Renal pelvis (tissue), 1 donor: ENCODE measurements at regions not wholly inside any gene's neighbourhood (a gene's known extent, or its start where the extent isn't known, plus 50 kb on each side); places are given as distances from the start of the nearest gene placed in this dataset.
"Not testable (repeated sequence)": the region's sequence is repeated elsewhere in the genome, so short reads cannot be mapped to it uniquely, and the experiment has no call there.

ENCODE experiments used
- DNase-seq: peaks from one replicate; pipeline ENCODE4 v3.0.0-alpha.2; 2013

DNA sequence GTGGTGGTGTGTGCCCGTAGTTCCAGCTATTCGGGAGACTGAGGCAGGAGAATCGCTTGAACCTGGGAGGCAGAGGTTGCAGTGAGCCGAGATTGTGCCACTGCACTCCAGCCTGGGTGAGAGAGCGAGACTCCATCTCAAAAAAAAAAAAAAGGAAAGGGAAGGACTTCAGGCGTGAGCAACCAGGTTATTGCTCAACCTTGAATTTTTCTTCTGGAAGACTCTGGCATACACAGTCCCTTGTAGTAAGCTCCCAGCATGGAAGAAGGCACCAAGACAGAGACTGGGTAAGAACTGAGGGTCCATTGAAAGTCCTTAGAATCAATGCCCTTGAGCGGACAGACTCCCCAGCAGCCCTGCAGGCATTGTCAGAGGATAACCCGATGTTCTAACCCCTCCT, 75.0 kb downstream of the C9orf50 start:
- not testable (repeated sequence) for DNase-seq

DNA sequence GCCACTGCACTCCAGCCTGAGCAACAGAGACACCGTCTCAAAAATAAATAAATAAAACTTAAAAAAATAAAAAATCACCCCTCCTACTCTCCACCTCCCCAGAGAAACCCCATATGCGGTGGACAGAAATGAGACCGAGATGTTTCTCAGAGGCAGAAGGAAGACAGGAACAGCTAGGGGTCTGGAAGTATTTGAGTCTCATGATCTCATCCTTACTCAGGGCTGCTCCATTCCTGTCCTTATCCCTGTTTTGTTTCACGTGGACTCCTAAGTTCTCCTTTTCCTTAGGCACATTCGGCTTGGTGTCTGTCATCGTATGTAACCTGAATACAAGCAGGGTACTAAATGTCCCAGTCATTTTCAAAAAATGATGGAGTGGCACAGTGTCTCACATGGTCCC, 76.1 kb downstream of the C9orf50 start:
- DNase-seq = no peak

DNA sequence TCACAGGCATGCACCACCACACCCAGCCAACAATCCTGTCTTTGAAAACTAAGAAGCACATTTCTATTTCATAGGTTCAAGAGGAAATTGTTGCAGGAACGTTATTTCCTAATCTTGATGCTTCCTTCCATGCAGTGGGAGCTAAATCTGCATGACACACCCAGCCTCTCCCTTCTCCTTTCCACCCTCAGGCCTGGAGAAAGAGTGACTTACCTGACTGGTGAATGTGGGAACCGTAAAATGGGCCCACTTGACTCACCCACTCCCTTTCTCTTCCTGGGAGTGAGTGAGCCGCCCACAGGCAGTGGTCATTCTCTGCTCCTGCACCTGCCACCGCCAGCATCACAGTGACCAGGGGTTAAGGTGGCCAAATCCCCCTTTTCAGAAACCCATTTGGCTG, 78.2 kb downstream of the C9orf50 start:
- no peak for DNase-seq

DNA sequence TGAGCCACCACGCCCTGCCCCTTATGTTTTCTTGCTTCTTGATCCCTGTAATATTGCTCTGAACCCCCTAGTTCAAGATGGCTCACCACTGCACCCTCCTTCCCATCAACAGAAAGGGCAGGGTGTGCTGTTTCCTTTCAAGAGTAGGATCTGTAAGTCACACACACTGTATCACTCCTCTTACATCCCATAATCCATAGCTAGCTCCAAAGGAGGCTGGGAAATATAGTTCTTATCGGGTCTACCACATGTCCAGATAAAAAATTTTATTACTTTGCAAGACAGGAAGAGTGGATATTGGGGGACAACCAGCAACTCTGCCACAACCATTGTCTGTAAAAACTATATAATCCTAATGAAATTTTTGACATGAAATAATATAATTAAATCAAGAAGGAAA, 79.6 kb downstream of the C9orf50 start:
- no peak for DNase-seq

DNA sequence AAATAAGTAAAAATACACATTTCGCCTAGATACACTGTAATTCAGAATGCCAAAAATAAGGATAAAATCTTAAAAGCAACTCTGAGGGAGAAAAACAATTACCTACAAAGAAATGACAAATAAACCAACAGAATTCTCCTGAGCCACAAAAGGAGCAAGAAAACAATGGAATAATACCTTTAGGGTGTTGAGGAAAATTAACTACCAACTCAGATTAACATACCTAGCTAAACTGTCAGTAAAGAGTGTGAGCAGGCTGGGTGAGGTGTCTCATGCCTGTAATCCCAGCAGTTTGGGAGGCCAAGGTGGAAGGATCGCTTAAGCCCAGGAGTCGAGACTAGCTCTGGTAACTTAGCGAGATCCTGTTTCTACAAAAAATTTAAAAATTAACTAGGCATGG, 81.5 kb downstream of the C9orf50 start:
- DNase-seq = no peak

DNA sequence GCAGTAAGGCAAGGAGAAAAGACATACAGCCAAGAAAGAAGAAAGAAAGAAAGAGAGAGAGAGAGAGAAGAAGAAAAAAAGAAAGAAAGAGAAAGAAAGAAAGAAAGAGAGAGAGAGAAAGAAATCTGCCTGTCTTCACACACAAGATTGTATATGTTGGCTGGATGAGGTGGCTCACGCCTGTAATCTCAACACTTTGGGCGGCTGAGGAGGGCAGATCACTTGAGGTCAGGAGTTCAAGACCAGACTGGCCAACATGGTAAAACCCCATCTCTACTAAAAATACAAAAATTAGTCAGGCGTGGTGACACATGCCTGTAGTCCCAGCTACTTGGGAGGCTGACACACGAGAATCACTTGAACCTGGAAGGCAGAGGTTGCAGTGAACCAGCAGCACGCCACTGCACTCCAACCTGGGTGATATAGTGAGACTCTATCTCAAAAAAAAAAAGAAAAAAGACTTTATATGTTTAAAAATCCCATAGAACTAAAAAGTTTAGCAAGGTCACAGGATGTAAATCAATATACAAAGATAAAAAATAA, 89.0 kb downstream of the C9orf50 start:
- not testable (repeated sequence) for DNase-seq

DNA sequence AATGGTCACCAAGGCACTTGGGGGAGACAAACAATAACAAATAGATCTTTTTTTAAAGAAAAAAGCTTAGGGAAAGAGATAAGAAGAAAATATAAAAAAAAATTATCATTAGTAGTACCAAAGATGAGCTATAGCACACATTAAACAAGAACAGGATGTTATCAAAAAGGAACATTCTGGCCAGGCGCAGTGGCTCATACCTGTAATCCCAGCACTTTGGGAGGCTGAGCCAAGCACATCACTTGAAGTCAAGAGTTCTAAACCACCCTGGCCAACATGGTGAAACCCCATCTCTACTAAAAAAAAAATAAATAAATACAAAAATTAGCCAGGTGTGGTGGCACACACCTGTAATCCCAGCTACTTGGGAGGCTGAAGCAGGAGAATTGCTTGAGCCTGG, 92.9 kb downstream of the C9orf50 start:
- not testable (repeated sequence) for DNase-seq

DNA sequence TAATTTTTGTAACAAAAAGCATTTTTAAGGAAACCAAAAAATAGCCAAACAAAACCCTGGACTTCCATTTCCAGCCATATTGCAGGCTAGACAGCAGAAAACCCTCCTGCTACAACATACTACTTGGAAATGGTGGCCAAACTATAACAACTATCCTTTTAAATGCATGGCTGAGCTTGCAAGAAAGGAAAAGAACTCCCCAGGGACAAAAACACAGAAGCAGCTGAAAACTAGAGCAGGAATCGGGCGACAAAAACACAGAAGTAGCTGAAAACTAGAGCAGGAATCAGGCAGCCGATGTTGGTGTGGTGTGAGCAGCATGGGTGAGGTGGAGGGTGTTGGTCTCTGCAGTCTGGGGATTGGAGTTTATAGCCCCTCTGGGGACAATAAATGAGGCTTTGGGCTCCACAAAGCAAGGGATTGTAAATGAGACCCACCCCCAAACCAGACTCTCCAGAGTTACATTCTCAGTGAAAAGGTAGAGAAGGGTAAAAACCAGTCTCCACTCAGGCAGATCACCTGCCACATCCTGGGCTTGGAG, 95.2 kb downstream of the C9orf50 start:
- no peak for DNase-seq

DNA sequence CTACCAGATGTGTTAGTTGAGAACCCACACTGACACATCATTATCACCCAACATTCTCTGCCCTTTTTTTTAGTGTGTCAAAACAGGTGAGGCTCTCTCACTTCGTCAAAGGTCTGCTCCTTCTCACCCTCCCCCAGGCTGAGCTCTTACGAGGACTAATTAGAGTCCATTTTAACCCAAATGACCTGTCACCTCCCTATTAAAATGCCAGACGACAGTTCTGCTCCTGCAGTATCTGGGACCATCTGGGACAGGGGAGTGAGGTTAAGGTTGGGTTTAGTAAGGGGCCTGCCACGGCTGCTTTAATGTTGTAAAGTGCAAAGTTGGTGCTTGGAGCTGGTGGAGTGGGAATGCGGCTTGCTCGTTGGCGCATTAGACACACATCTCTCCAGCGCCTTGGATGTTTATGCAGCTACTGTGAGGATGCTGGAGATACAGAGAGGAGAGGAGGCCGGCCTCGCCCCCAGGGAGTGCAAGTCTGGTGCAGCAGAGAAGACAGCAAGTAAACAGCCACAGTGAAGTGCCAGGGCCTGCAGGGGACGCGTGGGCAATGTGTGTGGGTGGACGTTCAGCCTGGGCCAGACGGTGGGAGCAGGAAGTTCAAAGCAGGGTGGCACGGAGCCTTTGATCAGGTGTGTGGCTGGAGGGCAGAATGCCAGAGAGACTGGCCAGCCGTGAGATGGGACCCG, 96.2 kb downstream of the C9orf50 start:
- no peak for DNase-seq

DNA sequence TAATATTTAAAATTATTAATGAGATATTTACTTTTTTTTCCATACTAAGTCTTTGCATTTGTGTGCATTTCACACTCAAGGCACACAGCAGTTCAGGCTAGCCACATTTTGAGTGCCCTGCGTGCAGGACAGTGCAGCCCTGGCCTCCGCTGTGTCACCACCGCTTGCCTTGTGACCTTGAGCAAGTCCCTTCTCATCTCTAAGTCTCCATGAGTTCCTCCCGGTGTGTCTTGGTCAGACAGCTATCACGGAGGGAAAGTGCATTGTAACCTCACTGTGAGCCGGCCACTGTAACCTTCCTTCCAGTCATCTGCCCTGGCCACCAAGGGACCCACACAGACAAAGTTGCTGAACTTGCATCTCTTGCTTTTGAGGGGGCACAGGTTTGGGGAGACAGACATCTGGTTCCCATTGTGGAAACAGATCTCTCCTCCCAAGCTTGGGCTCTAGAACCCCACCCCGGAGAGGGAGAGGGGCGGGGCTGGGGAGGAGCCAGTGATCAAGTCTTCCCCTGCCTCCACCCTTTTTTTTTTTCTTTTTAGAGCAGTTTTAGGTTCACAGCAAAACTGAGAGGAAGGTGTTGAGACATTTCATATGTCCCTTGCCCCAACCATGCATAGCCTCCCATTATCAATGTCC, 96.8 kb downstream of the C9orf50 start:
- no peak for DNase-seq

DNA sequence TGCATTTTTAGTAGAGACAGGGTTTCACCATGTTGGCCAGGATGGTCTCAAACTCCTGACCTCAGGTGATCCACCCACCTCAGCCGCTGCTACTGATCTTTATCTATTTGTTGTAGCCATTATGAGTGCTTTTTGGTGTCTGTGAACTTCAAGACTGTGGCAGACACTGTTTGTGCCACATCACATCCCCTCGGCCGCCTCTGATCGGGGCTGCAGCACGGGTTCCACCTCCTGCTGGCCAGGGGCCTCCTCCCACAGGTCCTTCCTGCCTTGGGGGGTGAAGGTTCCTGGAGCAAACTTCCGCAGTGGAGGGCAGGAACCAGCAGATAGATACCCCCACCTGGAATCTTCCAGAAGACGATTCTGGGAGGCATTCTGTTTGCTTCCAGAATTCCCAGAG, 98.5 kb downstream of the C9orf50 start:
- DNase-seq = no peak

DNA sequence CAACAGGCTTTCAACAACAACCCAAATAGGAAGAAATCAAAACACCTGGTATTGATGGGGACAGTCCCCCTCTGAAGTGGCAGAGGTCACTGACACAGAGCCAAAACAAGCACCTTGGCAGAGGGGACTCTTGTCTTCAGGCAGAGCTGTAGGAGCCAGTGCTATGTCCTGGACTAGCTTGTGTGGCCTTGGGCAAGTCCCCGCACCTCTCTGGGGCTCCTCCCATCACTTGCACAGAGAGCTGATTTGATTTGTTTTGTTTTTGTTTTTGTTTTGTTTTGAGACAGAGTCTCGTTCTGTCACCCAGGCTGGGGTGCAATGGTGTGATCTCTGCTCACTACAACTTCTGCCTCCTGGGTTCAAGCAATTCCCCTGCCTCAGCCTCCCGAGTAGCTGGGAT, 100.8 kb downstream of the C9orf50 start:
- no peak for DNase-seq

DNA sequence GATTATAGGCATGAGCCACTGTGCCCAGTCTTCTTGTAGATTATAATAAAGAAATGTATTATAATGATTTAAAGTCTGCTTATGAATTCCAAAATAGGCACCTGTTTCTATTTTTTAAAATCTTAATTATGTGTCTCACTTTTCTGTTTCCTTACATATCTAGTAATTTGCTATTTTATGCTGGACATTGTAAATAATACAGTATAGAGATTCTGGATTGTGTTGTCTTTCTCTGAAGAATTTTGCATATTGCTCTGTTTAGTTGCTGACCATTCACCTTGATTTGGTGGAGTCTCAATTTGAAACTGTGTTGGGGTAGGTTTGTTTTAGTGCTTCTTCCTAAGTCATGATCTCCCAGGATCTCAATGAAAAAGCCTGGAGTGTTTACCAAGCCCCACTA, 102.8 kb downstream of the C9orf50 start:
- no peak for DNase-seq

DNA sequence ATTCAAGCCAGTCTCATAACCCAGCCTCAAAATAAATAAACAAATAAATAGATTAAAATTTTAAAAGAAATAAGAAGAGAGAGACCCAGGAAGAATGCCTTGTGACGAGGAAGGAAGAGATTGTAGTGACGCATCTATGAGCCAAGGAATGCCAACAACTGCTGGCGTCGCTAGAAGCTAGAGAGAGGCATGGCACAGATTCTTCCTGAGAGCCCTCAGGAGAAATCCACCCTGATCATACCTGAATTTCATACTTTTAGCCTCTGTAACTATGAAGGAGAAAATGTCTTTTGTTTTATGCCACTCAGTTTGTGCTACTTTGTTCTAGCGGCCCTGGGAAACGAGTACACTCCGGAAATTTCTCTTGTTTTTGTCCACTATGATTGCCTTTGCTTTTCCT, 103.9 kb downstream of the C9orf50 start:
- DNase-seq = no peak

DNA sequence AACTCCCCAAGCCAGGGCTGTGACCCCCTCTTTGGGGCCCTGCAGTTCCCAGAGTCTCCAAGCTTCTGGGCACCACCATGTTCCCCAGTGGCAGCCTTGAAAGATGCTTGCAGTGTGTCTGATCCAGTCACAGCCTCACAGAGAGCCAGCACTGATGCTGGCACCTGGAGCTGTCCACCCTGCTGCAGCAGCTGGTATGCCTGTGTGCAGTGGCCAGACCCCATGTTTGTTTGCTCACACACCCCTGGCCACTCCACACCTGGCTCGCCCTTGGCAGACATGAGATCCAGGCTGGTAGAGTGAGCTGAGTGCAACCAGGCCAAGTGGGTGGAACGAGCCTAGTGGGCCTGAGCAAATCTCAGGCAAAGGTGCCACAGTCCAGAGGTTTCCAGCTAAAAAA, 106.0 kb downstream of the C9orf50 start:
- no peak for DNase-seq

DNA sequence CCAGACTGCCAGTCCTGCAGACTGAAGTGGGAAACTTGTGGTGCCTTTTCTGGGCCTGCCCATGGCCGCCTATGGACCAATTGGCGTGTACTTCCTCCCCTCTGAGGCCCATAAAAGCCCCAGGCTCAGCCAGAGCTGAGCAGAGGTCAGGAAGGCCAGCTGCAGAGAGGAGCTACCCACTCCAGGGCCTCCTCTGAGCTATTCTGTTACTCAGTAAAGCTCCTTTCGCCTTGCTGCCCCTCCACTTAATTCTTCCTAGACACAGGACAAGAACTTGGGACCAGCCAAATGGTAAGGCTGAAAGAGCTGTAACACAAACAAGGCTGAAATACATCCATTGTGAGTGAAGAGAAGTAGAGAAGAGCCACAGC, 106.4 kb downstream of the C9orf50 start:
- DNase-seq = no peak

DNA sequence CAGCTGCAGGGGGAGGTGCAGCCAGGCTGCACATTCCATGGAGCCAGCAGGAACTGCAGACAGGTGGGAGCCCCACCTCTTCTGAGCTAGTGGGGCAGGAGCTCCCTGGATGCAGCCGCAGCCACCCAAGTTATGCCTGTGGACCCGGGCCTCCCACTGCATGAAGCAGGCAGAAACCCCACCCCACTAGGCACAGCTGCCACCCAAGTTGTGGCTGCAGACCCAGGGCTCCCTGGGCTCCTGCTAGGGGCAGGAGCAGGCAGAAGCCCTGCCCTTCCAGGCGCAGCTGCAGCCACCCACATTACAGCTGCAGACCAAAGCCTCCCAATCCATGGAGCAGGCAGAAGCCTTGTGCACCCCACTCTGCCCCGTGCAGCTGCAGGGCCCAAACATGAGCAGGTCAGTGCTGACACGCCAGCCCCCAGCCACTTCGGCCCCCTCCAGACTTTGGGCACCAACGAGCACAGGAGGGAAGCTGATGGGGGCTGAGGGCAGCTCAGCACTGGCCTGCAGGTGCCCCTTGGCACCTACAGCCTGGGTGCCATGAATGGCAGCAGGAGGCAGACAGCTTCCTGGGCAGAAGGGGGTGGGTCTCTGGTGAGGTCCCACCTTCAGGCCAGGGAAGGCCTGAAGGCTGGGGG, 106.9 kb downstream of the C9orf50 start:
- DNase-seq = no peak

DNA sequence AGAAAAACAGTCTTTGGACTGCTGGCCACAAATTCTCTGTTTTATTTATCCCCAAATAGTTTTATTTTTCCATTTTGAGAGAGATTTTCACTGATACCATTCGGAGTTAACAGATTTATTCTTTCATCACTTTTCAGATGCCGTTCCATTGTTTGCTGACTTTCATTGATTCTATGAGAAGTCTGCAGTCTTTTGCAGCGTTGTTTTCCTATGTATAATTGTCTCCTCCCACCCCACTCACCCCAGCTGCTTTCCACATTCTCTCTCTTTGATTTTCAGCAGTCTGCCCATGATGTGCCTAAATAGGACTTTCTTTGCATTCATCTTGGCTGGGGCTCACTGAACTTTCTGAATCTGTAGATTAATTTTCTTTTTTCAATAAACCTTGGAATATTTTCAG, 107.6 kb downstream of the C9orf50 start:
- DNase-seq = no peak

DNA sequence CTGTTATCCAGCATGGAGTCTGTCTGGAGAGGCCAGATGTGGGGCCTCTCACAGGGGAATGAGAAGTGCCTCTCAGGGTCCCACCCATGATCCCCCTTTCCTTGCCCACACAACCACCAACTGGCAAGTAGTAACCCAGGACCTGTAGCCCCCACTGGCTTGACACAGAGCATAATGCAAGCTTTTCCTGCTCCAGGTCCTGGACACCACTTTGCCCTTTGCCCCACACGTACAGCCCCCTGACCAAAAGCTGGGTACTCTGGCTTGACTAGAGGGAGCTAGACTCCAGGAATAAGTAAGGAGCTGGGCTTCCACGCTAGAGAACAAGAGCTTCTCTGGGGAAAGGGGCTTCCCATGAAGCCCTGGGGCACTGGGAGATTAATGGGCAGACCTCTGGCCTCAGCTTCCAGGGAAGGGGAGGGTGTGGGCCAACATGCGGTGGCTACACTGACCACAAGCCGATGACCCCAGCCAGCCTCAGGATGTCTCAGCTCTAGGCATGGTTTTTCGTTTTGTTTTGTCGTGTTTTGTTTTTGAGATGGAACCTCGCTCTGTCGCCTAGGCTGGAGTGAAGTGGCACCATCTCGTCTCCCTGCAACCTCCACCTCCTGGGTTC, 109.5 kb downstream of the C9orf50 start:
- no peak for DNase-seq

DNA sequence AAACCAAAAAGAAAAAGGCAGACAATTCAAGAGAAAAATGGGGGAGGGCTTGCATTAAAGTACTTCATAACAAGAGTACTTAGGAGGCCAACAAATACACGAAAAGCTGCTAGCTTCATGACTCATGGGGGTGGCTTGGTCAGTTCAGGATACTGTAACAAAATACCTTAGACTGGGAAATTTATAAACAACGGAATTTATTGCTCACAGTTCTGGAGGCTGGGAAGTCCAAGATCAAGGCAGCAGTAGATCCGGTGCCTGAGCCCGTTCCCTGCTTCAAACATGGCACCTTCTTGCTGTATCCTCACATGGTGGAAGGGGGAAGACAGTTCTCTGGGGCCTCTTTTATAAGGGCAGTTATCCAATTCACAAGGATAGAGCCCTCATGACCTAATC, 111.4 kb downstream of the C9orf50 start:
- no peak for DNase-seq

DNA sequence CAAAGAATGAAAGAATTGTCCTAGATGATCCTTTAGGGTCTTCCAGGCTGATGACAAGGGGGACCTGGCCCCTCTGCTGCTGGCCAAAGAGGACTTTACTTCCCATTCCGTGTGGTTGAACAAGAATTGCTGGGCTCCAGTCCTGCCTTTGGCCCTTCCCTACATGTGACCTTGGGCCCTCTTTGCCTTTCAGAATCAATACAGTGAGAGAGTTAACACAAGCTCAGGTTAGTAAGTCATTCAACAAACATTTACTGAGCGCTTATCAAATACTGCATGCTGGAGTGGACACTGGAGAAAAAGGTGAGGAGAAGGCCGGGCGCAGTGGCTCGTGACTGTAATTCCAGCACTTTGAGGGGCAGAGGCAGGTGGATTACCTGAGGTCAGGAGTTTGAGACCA, 113.1 kb downstream of the C9orf50 start:
- DNase-seq = no peak

DNA sequence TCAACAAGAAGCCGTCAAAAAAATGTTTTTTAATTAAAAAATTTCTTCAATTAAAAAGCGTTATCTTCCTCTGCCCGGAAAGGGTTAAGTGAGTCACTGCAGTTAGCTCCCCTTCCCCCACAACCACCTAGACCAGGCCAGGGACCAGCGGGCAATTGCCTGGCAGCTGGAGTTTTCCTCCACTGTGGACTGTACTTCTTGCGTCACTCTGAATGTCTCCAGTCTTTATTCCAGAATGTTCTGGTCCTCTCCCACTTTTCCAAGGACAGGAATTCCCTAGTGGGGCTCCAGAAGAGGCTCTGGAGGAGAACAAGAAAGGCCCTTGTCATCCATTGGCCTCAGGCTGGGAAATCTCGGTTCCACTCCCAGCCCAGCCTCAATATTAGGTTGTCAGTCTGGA, 114.0 kb downstream of the C9orf50 start:
- DNase-seq = no peak

DNA sequence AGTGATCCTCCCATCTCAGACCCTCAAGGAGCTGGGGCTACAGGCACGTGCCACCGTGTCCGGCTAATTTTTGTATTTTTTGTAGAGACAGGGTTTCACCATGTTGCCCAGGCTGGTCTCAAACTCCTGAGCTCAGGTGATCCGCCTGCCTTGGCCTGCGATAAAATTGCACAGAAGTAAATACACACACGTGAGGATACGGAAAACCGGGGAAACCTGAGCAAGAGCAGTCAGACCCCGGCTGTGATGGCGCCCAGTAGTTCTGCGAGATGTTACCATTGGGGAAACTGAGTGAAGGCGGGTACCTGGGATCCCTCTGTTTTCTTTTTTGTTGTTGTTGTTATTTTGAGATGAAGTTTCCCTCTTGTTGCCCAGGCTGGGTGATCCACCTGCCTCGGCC, 114.9 kb downstream of the C9orf50 start:
- no peak for DNase-seq
